Ishikawa (cell line): ENCODE measurements at regions not wholly inside any gene's neighbourhood (a gene's known extent, or its start where the extent isn't known, plus 50 kb on each side); places are given as distances from the start of the nearest gene placed in this dataset.

Experiments
- CEBPB ChIP-seq: IDR thresholded peaks from 2 replicates; pipeline ENCODE4 v1.6.1; 2012
- CREB1 ChIP-seq: IDR thresholded peaks from 2 replicates; pipeline ENCODE4 v1.6.1; 2012; ENCODE audit warnings: low read depth
- EGR1 ChIP-seq: IDR thresholded peaks from 2 replicates; pipeline ENCODE4 v1.6.1; 2012
- EP300 ChIP-seq: IDR thresholded peaks from 2 replicates; pipeline ENCODE4 v1.6.1; 2012; ENCODE audit warnings: borderline replicate concordance
- FOXM1 ChIP-seq: IDR thresholded peaks from 2 replicates; pipeline ENCODE4 v1.6.1; 2012; ENCODE audit warnings: low read depth, borderline replicate concordance
- MAX ChIP-seq: IDR thresholded peaks from 2 replicates; pipeline ENCODE4 v1.6.1; 2012
- NFIC ChIP-seq: IDR thresholded peaks from 2 replicates; pipeline ENCODE4 v1.6.1; 2012
- RAD21 ChIP-seq: IDR thresholded peaks from 2 replicates; pipeline ENCODE4 v1.6.1; 2012; ENCODE audit warnings: low read depth
- REST ChIP-seq: IDR thresholded peaks from 2 replicates; pipeline ENCODE4 v1.6.1; 2012; ENCODE audit warnings: low read depth, mild to moderate bottlenecking
- TAF1 ChIP-seq: IDR thresholded peaks from 2 replicates; pipeline ENCODE4 v1.6.1; 2012; ENCODE audit warnings: low read depth, mild to moderate bottlenecking
- TCF12 ChIP-seq: IDR thresholded peaks from 2 replicates; pipeline ENCODE4 v1.6.1; 2012; ENCODE audit warnings: low read depth
- TEAD4 ChIP-seq: IDR thresholded peaks from 2 replicates; pipeline ENCODE4 v1.6.1; 2012
- YY1 ChIP-seq: IDR thresholded peaks from 2 replicates; pipeline ENCODE4 v1.6.1; 2012; ENCODE audit warnings: low read depth
- ZBTB7A ChIP-seq: IDR thresholded peaks from 2 replicates; pipeline ENCODE4 v1.6.1; 2012; ENCODE audit warnings: low read depth
- TF ChIP-seq, protein P1 (sequence below): IDR thresholded peaks from 2 replicates; pipeline ENCODE4 v1.6.1; 2012

DNA sequence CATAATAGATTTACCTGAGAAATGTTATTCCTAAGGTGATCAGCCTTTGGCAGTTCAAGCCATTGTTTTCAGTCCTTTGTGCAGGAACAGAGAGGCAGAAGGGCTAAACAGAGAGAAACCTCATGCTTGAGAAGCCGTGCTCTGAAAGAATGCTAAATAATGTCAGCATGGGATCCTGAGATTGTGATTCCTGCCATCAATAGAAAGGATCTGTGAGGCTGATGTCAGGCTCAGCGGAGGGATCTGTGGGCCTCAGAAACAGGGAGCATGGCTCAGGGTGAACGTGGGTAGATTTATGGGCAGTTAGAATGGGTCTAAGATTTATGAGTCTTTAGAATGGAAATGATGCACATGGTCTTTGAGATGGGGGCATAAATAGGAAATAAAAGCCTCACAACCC, 439.2 kb upstream of the IGFBP3 start:
- TF ChIP-seq NFIC (no peak), REST (no peak), FOXM1 (no peak), RAD21 (no peak), EGR1 (no peak), CREB1 (no peak), YY1 (no peak), CEBPB (no peak), TEAD4 (no peak), EP300 (no peak), MAX (no peak), TAF1 (no peak), TCF12 (no peak), ZBTB7A (no peak)
- TF ChIP-seq, protein P1, sequence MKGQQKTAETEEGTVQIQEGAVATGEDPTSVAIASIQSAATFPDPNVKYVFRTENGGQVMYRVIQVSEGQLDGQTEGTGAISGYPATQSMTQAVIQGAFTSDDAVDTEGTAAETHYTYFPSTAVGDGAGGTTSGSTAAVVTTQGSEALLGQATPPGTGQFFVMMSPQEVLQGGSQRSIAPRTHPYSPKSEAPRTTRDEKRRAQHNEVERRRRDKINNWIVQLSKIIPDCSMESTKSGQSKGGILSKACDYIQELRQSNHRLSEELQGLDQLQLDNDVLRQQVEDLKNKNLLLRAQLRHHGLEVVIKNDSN: no peak

- TF ChIP-seq NFIC: no peak
- no peak for TF ChIP-seq CEBPB
- no peak for TF ChIP-seq CREB1
- no peak for TF ChIP-seq TCF12
- TF ChIP-seq, protein P1: no peak
- TF ChIP-seq REST: no peak
- TF ChIP-seq RAD21: no peak
- TF ChIP-seq EGR1: no peak
Measured at GRCh38 chr7:46357851-46358250, 436.8 kb upstream of the IGFBP3 start.

DNA sequence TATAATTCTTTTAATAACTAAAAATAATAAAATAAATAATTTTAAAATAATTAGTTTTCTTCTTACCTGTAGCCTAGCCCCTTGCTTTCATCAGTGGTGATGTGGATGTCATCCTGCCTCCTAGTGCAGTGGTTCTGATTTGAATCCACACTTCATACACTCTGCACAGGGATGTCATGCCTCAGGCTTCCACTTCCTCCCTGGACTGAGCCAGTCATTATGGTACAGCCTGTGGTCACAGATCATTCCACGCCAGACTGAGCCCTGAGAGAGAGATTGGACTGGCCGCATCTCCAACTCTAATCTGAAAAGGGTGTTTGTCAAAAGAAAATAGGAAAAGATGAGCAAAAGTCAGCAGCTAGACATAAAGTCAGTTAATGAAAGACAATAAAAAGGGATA, 436.2 kb upstream of the IGFBP3 start:
- no peak for TF ChIP-seq ZBTB7A
- no peak for TF ChIP-seq RAD21
- TF ChIP-seq TCF12: no peak
- TF ChIP-seq FOXM1: no peak

DNA sequence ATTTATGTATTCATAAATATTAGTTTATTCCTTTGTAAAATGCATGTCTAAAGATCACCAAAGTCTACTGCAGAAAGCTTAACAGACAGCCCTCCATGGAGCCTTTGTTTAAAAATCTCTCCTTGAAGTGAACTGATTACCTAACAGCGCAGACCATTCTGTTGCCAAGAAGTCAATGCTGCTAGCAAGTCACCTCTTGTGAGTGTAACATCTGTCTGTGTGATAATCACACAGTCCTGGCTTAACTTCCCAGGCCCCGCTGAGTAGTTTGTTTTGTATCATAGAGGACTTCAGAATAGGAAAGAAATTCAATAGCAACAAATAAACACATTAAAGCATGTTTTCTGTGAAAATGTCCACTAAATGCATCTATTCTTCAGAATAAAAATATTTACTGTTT, 435.3 kb upstream of the IGFBP3 start:
- no peak for TF ChIP-seq TEAD4
- no peak for TF ChIP-seq REST
- TF ChIP-seq CREB1: no peak
- no peak for TF ChIP-seq CEBPB
- TF ChIP-seq MAX: no peak
- no peak for TF ChIP-seq FOXM1
- no peak for TF ChIP-seq NFIC
- TF ChIP-seq ZBTB7A: no peak
- TF ChIP-seq TAF1: no peak
- TF ChIP-seq YY1: no peak
- TF ChIP-seq, protein P1: no peak
- no peak for TF ChIP-seq EP300
- no peak for TF ChIP-seq TCF12
- TF ChIP-seq RAD21: no peak
- TF ChIP-seq EGR1: no peak
